DMS53 treated with DMSO at 0.1 percent for 48 hours (cell line): ENCODE measurements at regions not wholly inside any gene's neighbourhood (a gene's known extent, or its start where the extent isn't known, plus 50 kb on each side); places are given as distances from the start of the nearest gene placed in this dataset.
"Not testable (repeated sequence)": the region's sequence is repeated elsewhere in the genome, so short reads cannot be mapped to it uniquely, and the experiment has no call there.

Experiments used
- DNase-seq: peaks from one replicate; lab custom pipeline; 2025; ENCODE audit not compliant: unreplicated experiment; lab: John Stamatoyannopoulos, UW

GRCh38 chr13:88817560-88817959 is 1146.4 kb downstream of the SLITRK5 start:
- no peak for DNase-seq

DNA sequence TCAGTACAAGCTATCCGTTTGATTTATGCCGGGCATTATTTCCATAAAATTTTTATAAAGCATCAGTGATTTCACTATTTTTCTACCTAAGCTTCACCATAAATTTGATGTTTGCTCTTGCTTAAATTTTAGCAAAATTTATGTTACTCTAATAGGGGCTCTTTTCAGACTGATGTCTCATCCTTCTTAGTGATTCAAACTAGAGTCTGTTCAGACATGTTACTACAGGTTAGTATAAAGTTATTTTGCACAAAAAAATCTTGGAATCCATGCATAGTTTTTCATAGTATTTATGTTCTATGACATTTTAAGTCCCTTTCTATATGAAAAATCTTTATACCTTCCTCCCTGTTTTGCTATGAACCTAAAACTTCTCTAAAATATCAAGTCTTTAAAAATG is 1151.9 kb downstream of the SLITRK5 start:
- DNase-seq = no peak

GRCh38 chr13:88824218-88824617 is 1153.0 kb downstream of the SLITRK5 start:
- no peak for DNase-seq

DNA sequence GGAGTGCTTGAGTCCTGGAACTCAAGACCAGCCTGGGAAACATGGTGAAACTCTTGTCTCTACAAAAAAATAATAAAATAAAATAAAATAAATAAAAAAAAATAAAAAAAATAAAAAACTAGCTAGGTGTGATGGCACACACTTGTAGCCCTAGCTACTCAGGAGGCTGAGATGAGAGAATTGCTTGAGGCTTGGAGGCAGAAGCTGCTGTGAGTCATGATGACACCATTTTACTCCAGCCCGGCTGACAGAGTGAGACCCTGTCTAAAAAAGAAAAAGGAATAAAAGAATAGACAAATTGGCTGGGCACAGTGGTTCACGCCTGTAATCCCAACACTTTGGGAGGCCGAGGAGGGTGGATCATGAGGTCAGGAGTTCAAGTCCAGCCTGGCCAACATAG is 1168.9 kb downstream of the SLITRK5 start:
- no peak for DNase-seq

GRCh38 chr13:88852293-88852692 is 1181.1 kb downstream of the SLITRK5 start:
- DNase-seq = not testable (repeated sequence)

DNA sequence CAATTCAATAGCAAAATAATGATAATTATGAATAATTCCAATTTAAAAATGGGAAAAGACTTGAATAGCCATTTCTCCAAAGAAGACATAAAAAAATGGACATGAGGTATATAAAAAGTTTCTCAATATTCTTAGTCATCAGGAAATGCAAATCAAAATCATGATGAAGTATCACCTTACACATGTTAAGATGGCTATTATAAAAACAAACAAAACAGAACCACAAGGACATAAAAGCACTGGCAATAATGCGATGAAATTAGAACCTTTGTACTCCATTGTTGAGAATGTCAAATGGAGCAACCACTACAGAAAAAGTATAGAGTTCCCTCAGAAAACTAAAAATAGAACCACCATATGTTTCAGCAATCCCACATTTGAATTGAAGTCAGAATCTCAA is 1186.1 kb downstream of the SLITRK5 start:
- peak; percentile 14 for DNase-seq

GRCh38 chr13:88862095-88862620 is 1191.0 kb downstream of the SLITRK5 start:
- peak; percentile 37 for DNase-seq

DNA sequence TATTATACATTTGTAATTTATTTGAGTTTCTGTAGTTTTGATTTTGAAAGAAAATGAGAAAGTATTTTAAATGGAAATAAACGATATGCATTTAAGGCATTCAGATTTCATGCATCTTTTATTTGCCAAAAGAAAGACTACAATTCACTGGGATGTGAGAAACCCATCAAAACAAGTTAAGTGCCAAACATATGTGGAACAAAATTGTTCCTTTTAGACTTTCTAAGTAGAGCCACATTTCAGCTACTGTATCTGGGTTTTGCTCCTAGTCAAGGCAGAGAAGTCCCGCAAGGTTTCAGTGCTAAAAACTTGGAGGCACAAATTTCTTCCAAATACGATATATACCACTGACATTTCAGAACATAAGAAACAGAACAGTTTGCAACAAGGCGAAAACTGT is 1191.9 kb downstream of the SLITRK5 start:
- DNase-seq = no peak

- DNase-seq = no peak
These were observed 1195.0 kb downstream of the SLITRK5 start for GRCh38 chr13:88866195-88866594.

- no peak for DNase-seq
These were observed 1212.6 kb downstream of the SLITRK5 start for GRCh38 chr13:88883741-88884140.

- no peak for DNase-seq
These were observed 1216.0 kb downstream of the SLITRK5 start for GRCh38 chr13:88887045-88887662.

- no peak for DNase-seq
These were observed 1224.2 kb downstream of the SLITRK5 start for GRCh38 chr13:88895261-88895941.

DNA sequence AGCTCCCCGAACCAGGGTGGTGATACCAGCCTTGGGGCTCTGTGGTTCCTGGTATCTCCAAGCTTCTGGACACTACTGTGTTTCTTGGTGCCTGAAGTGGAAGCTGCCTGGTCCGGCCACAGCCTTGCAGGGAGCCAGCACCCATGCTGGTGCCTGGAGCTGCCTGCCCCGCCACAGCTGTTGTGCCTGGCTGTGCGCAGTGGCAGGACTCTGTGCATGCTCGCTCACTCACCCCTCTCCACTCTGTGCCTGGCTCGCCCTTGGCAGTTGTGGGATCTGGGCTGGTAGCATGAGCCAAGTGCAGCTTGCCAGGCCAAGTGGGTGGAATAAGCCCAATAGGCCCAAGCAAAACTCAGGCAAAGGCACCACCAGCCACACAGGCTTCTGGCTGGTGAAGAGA is 1225.3 kb downstream of the SLITRK5 start:
- no peak for DNase-seq

GRCh38 chr13:88908961-88909441 is 1237.8 kb downstream of the SLITRK5 start:
- peak; percentile 1 for DNase-seq

- no peak for DNase-seq
These were observed 1248.9 kb downstream of the SLITRK5 start for GRCh38 chr13:88919970-88920628.

DNA sequence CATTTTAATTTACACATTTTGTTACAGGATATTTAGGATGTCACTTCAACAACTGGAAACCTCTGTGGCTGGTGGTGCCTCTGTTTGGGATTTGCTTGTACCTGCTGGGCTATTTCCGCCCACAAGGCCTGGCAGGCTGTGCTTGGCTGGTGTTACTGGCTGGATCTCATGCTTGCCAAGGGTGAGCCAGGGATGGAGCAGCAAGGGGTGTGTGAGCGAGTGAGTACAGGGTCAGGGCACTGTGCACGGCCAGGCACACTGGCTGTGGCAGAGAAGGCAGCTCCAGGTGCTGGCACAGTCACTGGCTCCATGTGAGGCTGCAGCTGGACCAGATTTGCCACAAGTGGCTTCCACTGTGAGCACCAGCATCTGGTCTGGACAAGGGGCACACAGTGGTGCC is 1254.8 kb downstream of the SLITRK5 start:
- no peak for DNase-seq

- no peak for DNase-seq
These were observed 1255.8 kb downstream of the SLITRK5 start for GRCh38 chr13:88926890-88927502.

DNA sequence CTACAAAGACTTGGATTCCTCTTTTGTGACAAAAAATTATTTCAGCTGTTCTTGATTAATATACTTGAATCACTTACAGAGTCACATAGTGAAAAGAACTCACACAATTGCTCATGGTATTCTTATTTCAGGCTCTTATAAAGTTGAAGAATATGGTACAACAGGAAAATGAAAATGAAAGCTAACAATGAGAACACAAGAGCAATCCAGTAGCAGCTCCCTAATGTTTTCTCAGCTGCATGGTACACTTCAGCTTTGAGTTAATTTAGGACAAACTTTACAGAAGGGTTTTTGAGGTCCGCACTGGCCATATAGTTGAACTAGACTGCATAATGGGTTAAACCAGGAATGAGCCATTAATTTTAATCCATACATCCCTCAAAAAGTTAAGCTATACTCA is 1261.8 kb downstream of the SLITRK5 start:
- DNase-seq = no peak

GRCh38 chr13:88937384-88937783 is 1266.2 kb downstream of the SLITRK5 start:
- no peak for DNase-seq

- DNase-seq = no peak
These were observed 1274.6 kb downstream of the SLITRK5 start for GRCh38 chr13:88945793-88946192.

DNA sequence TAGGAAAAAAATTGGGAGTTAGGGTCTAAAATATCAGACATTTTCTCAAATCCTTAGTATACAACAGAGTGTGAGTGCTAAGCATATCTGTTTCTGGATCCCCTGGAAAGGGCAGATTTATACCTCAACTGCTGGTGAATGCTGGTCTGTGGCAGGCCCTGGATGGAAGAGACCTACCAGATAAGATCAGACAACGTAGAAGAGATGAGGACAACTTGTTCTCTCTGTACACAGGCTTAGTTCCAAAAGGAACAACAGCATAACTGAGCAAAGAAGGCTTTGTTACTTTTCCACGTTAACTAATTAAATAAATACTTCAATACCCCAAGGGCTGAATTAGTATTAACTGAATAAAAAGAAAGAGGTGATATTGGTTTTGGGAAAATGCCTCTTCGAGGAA is 1277.3 kb downstream of the SLITRK5 start:
- DNase-seq = no peak

GRCh38 chr13:88958821-88959220 is 1287.7 kb downstream of the SLITRK5 start:
- DNase-seq = no peak
